ENCODE measurements at regions not wholly inside any gene's neighbourhood (a gene's known extent, or its start where the extent isn't known, plus 50 kb on each side); places are given as distances from the start of the nearest gene placed in this dataset.

DNA sequence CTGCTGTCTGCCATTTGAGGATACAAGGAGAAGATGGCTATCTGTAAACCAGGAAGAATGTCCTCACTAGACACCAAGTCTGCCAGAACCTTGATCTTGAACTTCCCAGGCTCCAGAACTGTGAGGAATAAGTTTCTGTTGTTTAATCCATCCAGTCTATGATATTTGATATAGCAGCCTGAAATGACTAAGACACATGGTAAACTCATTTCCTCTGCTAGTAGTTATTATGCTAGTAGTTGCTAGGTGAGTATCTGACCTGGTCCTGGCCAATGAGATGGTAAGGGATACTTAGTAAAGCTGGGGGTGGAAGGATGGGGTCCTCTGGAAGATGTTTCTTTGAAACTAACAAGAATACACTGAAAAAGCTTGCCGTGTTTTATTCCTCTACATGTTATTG, 280.7 kb upstream of the ARHGEF26 start:
- DNase-seq (ENCODE audit: low read depth in 2 of 2) = no peak
- no peak for TF ChIP-seq EZH2 (IDR thresholded peaks at IDR 0.05; ENCODE audit: low read length, missing control alignments)
- TF ChIP-seq, protein P1, sequence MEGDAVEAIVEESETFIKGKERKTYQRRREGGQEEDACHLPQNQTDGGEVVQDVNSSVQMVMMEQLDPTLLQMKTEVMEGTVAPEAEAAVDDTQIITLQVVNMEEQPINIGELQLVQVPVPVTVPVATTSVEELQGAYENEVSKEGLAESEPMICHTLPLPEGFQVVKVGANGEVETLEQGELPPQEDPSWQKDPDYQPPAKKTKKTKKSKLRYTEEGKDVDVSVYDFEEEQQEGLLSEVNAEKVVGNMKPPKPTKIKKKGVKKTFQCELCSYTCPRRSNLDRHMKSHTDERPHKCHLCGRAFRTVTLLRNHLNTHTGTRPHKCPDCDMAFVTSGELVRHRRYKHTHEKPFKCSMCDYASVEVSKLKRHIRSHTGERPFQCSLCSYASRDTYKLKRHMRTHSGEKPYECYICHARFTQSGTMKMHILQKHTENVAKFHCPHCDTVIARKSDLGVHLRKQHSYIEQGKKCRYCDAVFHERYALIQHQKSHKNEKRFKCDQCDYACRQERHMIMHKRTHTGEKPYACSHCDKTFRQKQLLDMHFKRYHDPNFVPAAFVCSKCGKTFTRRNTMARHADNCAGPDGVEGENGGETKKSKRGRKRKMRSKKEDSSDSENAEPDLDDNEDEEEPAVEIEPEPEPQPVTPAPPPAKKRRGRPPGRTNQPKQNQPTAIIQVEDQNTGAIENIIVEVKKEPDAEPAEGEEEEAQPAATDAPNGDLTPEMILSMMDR (conservative IDR thresholded peaks at IDR 0.05 in 1 of 2, IDR thresholded peaks at IDR 0.05 in 1 of 2; ENCODE audit: low read depth in 1 of 2, low read length in 2 of 2) = no peak
- Histone ChIP-seq H3K4me1 (ENCODE audit: control insufficient read depth, extremely low read depth, insufficient read depth, low read length) (no peaks in the 10 kb centered on the region), H3K79me2 (ENCODE audit: control insufficient read depth, insufficient read depth, low read length) (no peaks in the 10 kb centered on the region), H3K4me2 (ENCODE audit: extremely low read depth, insufficient read depth, low read length) (no peak overlapping the region), H3K9me3 (ENCODE audit: control insufficient read depth, insufficient read depth, low read depth, low read length) (no peaks in the 10 kb centered on the region), H3K4me3 (replicated peaks in 1 of 4; ENCODE audit: control extremely low read depth in 1 of 4, insufficient read depth in 1 of 4, low read depth in 3 of 4, low read length in 4 of 4) (no peak overlapping the region), H3K36me3 (ENCODE audit: control insufficient read depth, insufficient read depth, low read length) (no peaks in the 10 kb centered on the region), H3K27ac (ENCODE audit: insufficient read depth, low read length) (no peak overlapping the region), H3K27me3 (ENCODE audit: control insufficient read depth, insufficient read depth, low read length) (no peaks in the 10 kb centered on the region), H2AFZ (ENCODE audit: low read length) (no peak overlapping the region), H3K9ac (ENCODE audit: insufficient read depth, low read length) (no peak overlapping the region), H4K20me1 (ENCODE audit: control insufficient read depth, extremely low read depth, insufficient read depth, low read length) (no peaks in the 10 kb centered on the region)

DNA sequence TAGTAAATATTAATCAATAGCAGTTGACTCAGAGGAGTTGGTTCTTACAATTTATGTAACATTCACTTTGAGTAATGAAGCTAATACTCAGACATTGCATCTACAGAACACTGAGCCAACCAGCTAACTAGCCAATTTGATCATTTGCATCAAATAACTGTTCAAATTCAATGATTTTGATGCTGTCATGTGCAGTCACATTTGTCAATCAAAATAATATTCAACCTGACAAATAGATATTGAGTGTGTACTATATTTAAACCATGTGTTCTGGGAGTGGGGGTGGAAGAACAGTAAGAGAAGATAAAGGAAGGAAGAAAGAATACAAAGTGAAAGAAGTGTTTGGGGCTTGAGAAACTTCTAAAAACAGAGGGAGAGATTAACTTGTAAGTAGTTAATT, 277.2 kb upstream of the ARHGEF26 start:
- no peak overlapping the region for H3K4me3 ChIP-seq (replicated peaks in 1 of 4; ENCODE audit: control extremely low read depth in 1 of 4, insufficient read depth in 1 of 4, low read depth in 3 of 4, low read length in 4 of 4)
- no peak for DNase-seq (ENCODE audit: low read depth in 2 of 2)
- no peak overlapping the region for H3K4me2 ChIP-seq (ENCODE audit: extremely low read depth, insufficient read depth, low read length)
- no peaks in the 10 kb centered on the region for H4K20me1 ChIP-seq (ENCODE audit: control insufficient read depth, extremely low read depth, insufficient read depth, low read length)
- no peaks in the 10 kb centered on the region for H3K36me3 ChIP-seq (ENCODE audit: control insufficient read depth, insufficient read depth, low read length)
- H3K27ac ChIP-seq (ENCODE audit: insufficient read depth, low read length) = no peak overlapping the region
- no peaks in the 10 kb centered on the region for H3K9me3 ChIP-seq (ENCODE audit: control insufficient read depth, insufficient read depth, low read depth, low read length)
- no peaks in the 10 kb centered on the region for H3K79me2 ChIP-seq (ENCODE audit: control insufficient read depth, insufficient read depth, low read length)
- no peak overlapping the region for H3K9ac ChIP-seq (ENCODE audit: insufficient read depth, low read length)
- H3K27me3 ChIP-seq (ENCODE audit: control insufficient read depth, insufficient read depth, low read length) = no peaks in the 10 kb centered on the region
- no peaks in the 10 kb centered on the region for H3K4me1 ChIP-seq (ENCODE audit: control insufficient read depth, extremely low read depth, insufficient read depth, low read length)
- no peak overlapping the region for H2AFZ ChIP-seq (ENCODE audit: low read length)
- TF ChIP-seq, protein P1 (conservative IDR thresholded peaks at IDR 0.05 in 1 of 2, IDR thresholded peaks at IDR 0.05 in 1 of 2; ENCODE audit: low read depth in 1 of 2, low read length in 2 of 2) = no peak
- no peak for TF ChIP-seq EZH2 (IDR thresholded peaks at IDR 0.05; ENCODE audit: low read length, missing control alignments)

DNA sequence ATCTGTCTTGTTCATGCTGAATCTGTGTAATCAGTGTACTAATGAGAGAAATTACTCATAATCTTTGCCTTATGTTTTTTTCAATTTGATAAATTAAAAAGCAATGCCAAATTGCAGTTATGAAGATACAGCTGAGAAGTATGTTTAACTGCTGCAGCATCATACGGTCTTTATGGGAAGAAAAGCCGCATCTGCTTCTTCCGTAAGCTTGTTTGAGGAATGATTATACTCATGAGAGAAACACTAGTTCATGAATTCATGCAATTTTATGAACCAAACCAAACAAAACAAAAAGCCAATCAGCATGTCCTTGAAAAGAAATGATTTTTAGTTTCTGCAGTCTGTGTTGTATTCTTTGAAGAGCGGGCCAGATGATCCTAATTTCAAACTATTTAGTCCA, 275.9 kb upstream of the ARHGEF26 start:
- no peak for DNase-seq (ENCODE audit: low read depth in 2 of 2)
- TF ChIP-seq, protein P1 (conservative IDR thresholded peaks at IDR 0.05 in 1 of 2, IDR thresholded peaks at IDR 0.05 in 1 of 2; ENCODE audit: low read depth in 1 of 2, low read length in 2 of 2) = no peak
- no peak for TF ChIP-seq EZH2 (IDR thresholded peaks at IDR 0.05; ENCODE audit: low read length, missing control alignments)
- no peaks in the 10 kb centered on the region for H3K36me3 ChIP-seq (ENCODE audit: control insufficient read depth, insufficient read depth, low read length)
- no peak overlapping the region for H3K9ac ChIP-seq (ENCODE audit: insufficient read depth, low read length)
- no peaks in the 10 kb centered on the region for H3K9me3 ChIP-seq (ENCODE audit: control insufficient read depth, insufficient read depth, low read depth, low read length)
- no peak overlapping the region for H2AFZ ChIP-seq (ENCODE audit: low read length)
- no peaks in the 10 kb centered on the region for H4K20me1 ChIP-seq (ENCODE audit: control insufficient read depth, extremely low read depth, insufficient read depth, low read length)
- no peak overlapping the region for H3K4me3 ChIP-seq (replicated peaks in 1 of 4; ENCODE audit: control extremely low read depth in 1 of 4, insufficient read depth in 1 of 4, low read depth in 3 of 4, low read length in 4 of 4)
- no peaks in the 10 kb centered on the region for H3K4me1 ChIP-seq (ENCODE audit: control insufficient read depth, extremely low read depth, insufficient read depth, low read length)
- H3K27me3 ChIP-seq (ENCODE audit: control insufficient read depth, insufficient read depth, low read length) = no peaks in the 10 kb centered on the region
- H3K79me2 ChIP-seq (ENCODE audit: control insufficient read depth, insufficient read depth, low read length) = no peaks in the 10 kb centered on the region
- H3K27ac ChIP-seq (ENCODE audit: insufficient read depth, low read length) = no peak overlapping the region
- H3K4me2 ChIP-seq (ENCODE audit: extremely low read depth, insufficient read depth, low read length) = no peak overlapping the region

Measured in fibroblast of lung (primary cell).